Islet precursor cell (in vitro differentiated cells): ENCODE measurements at regions not wholly inside any gene's neighbourhood (a gene's known extent, or its start where the extent isn't known, plus 50 kb on each side); places are given as distances from the start of the nearest gene placed in this dataset.
"Not testable (repeated sequence)": the region's sequence is repeated elsewhere in the genome, so short reads cannot be mapped to it uniquely, and the experiment has no call there.

Experiments
- DNase-seq: peaks from one replicate; pipeline ENCODE4 v3.0.0-alpha.2; 2018

DNA sequence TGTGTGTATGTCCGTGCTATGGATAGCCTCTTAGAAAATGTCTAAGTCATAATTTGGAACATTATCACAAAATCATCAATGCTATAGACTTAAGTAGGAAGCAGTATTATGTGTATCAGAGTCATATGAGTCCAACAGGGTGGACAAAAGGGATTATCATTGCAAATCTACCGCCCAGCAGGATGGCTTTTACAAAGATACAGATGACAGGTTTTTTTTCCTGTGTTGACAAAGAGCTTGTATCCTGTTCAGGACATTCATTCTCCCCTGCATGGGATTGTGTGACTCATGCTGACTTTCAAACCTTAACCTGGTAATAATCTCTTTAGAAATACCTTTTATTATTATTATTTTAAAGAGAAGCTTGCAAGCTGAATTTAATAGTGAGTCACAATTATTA is 310.3 kb upstream of the GNPDA2 start:
- no peak for DNase-seq

DNA sequence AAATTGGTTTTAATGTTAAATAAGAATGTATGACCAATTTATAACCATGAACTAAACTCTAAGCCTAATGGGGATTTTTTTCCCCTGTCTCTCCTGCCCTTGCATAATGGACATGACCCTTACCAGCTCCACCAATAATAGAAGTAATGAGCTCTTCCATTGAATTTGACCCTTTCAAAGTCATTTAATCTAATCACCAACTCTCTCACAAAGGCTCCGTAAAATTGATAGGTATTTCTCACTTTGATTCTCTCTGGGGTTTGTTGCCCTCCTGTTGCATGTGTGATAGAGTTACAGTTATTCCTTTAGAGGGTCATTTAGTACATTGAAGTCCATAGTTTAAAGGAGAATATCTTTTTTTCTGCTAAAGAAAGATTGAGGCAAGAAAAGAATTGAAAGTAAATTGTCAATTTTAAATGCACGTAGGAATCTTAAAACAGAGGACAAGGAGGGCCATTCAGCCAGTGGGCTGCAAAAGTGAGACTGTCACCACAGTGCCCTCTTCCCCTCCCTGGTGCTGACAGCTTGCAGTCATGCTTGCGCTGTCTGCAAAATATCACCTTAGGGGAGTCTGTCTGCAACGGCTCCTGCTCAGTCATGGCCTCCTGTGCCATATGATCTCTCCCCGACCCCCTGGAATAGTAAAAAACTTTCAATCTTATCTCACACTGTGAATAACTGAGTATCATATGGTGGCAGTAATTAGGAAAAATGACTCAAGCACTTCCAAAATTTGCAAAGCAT is 307.5 kb upstream of the GNPDA2 start:
- DNase-seq: peak; percentile 78

DNA sequence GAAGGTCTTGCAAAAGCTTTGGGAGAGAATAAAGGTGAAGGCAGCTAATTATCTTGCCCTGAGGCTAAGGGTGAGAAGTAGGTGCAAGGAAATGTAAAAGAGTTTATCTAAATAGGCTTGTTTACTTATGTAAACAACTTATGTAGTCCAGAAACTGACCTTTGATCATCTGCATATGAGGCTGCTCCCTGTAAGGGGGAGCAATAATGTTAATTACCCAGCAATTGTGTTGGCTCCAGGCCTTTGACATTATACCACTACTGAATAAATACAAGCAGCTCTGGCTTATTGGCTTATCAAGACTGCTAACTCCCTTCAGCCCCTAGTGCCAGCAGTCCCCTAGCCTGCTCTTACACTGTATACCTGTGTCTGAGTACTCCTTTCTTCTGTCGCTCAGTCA is 303.7 kb upstream of the GNPDA2 start:
- no peak for DNase-seq

DNA sequence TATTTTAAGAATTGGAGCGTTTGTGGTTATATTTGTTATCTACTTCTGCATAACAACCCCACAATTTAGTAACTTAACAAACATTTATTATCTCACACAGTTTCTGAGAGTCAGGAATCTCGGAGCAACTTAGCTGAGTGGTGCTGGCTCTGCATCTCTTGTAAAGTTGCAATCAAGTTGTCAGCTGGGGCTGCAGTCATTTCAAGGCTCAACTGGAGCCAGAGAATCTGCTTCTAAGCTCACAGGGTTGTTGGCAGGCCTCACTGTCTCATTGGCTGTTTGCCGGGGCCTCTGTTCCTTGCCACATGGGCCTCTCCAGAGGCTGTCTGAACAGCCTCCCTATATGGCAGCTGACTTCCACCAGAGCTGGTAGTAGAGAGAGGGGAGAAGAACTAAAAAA is 281.2 kb upstream of the GNPDA2 start:
- no peak for DNase-seq

DNA sequence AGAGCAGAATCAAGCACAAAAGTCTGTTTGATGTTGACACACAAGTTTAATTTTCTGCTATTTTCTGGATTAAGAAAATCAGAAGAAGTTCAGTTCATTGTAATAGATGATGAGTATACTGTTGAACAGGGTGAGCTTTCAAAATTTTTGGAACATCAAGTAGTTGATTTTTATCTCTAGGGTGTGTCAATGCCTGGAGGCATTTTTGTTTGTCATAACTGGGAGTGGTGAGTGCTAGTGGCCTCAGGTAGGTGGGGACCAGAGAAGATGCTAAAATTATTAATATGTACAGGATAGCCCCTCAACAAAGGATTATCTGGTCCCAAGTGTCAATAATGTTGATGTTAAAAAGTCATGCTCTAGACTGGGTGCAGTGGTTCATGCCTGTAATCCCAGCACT is 279.7 kb upstream of the GNPDA2 start:
- DNase-seq: no peak

DNA sequence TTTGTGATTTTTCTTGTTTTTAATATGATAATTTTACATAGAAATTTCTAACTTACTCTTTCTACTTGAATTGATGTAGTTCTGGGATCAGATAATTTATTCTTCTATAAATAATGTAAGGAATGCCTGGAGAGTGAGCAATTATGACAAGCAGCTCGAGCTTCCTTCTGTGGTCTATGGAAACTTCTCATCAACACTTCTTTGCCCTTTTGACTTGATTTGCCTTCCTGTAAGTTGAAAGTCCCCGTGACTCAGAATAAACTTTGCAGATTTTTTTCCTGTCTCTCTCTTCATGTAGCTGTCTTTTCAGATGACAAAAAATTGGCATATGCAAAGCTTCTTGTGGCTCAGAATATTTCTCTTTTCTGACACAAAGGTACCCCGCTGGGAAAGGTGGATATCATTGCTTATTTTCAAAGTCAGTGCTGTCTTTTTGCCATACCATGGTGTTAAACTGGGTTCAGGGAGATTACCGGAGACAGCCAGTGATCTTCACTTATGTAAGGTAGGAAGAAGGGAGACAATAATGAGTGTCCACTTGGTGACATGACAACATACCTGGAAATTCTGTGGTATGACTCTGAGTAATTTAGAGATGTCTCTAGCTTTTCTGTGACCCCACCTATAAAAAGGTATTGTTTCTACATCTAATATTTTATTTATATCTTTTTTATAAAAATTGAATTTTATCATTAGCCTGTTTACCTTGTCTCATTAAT is 278.6 kb upstream of the GNPDA2 start:
- no peak for DNase-seq

DNA sequence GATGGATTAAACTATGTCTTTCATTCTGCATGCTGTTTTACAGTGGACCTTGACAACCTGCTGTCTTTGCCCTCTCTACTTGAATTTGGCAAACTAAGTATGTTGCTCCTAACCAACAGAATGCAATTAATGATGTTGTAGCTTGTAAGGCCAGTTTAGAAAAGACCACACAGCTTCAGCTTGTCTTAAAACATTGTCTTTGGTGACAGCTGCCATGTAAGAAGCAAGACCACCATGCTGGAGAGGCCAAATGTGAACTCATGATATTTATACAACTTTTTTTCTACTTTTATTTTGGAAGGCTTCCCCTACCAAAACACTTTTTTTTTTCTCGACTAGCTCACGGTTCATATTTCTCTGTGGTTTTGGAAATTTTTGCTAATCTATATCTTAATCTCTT is 278.0 kb upstream of the GNPDA2 start:
- DNase-seq: no peak

DNA sequence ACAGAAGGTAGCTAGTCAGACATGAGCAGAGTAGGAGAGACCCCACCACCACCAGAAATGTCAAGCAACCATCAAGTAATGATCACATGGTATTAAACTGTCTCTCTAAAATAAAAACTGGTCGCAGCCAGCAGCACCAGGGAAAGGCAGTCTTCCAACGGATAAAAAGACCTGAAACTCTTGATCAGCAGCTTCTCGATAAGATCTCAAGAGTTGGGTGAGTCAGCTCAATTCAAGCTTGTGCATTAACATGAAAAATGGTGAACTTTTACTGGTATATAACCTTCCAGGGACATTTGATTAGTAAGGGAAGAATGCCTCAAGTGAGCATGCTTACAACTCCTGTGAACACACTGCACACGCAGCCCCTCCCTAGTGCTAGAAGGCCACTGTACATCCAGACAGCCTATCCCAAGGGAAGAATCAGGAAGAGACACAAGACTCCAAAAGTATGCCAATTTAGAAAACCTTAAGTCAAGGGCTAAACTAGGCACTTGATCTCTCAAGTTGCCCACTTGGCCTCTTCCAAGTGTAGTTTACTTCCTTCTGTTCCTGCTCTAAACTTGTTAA is 270.0 kb upstream of the GNPDA2 start:
- DNase-seq: no peak

DNA sequence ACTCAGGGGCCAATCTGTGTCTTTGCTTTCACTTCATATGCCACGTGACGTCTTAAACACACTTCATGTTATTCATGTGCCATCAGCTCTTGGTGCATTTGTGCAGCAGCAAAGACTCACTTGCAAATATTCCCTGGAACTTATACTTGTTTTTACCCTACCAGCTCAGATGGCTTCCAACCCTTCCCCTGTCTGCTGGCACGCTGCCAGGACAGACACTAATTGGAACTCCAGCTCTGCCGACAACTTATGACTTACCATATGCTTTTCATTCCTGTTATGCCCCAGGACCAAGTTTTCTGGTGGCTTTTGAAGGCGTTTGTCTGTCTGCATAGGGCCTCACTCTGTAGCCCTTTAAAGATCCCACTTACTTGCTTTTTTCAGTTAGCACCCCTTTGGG is 261.7 kb upstream of the GNPDA2 start:
- no peak for DNase-seq

DNA sequence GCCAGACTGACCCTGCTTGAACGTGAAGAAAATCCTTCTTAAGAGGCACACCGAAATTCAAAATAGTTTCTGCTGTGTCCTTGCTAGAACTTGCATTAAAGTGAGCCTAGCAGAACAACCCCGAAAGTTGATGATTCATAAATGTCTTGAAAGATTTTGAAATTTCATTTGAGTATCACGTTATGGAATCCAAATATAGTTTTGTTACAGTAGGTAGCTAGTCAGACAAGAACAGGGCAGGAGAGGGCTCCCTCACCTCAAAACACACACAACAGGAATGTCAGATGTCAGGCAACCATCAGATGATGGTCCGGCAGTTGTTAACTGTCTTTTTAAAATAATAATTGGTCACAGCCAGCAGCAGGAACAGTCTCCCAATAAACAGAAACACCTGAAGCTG is 259.6 kb upstream of the GNPDA2 start:
- DNase-seq: no peak

DNA sequence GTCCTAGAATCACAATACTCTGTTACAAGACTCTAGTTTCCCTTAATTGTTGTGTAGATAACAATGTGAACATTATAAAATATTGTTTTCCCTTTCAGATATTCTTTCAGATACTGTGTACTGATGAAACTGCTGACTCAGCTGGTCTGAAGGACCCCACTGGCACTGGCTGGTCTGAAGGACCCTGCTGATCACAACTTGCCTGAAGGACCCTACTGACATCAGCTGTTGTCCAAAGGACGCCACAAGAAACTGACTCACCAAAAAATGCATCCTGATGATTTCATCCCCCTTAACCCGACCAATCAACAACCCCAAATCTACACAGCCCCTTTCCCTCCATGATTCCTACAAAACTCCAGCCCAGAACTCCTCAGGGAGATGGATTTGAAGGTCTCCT is 258.8 kb upstream of the GNPDA2 start:
- DNase-seq: no peak

DNA sequence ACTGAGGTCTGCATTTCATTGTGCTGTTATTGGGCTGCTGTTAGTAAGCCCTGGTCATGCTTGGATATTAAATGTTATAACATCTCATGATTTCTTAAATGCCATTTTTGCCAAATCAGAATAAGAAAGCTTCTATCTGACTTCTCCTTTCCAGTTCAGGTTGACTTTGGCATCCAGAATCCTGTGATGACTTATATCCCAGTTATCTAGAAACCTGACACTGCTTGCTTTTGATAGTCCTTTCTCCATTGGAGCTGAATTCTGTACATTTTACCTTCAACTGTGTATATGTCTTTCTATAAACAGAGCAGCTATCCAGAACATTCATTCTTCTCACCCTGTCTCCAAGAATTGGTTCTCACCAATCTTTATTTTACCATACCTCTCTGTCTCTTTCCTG is 257.7 kb upstream of the GNPDA2 start:
- no peak for DNase-seq

DNA sequence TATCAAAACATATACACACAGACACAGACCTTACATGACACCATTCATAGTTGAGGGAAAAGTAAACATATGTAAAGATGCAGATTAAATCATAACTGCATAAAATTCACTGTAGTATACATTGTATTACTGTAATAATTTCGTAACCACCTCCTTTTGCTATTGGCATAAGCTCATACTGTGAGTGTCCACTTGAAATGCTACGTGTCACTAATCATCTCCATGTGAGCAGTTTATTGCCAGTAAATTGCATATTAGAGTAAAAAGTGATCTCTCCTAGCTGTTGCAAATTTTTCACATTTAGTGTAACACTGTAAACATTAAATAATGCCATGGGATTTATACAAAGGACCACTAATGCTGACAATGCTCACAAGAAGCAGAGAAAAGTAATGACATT is 256.7 kb upstream of the GNPDA2 start:
- no peak for DNase-seq

DNA sequence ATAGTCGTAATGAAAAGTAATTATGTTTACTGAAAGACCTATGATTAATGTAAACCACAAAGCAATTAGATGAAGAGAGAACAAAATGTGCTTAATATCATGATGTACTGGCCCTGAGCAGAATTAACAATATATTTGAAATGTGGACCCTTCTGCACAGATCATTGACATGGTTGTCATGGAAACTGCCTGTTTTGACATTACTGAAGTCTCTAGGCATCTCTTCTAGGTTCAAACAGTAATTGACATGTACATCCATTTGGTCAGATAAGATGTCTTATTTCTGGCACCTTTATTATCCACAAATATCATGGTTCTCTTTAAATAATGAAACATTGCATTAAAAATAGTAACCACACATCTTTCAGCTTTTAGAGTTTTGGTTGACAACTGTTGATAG is 251.7 kb upstream of the GNPDA2 start:
- DNase-seq: no peak

DNA sequence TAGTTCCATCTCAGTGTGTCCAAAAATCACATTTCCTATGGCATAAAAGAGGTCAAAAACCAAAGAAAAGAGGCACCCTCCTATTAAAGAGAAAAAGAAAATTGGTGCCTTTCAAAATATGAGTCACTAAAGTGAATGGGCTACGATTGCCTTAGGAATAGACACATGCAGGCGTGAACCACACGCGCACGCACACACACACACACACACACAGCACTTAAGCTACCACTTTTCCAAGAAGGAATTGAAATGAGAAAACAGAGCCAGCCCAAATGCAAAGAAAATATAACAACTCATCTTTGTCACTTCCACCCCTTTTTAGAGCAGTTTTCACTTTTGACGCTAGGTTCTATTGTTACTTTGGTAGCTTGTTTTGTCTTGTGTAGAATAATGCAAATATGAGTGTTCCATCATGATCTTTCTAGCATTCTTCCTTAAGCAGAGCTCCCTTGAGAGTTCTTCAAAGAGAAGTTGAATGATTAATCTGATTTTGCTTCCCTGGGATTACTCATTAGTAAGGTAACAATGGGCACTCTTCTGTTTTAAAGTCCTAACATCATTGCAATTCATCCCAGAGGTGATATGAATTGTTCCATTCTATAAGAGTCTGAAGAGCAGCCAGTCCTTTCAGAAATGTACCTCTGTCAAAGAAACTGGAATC is 239.2 kb upstream of the GNPDA2 start:
- DNase-seq: no peak

DNA sequence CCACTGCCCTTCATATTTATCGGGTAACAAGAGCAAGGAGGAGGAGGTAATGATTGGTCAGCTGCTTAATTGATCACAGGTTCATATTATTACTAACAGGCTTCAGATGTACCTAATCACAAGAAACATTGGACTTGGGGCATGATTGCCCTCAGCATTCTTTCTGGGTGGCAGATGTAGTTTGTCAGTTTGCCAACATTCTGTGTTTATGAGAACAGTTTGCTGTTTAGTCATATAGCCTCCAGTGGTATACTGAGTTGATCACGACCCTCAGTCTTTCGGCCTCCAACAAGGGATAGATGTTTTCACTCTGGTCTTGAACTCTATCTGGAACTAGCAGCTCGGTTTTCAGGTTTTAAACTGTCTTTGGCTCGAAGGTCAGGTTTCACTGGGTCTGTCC is 237.7 kb upstream of the GNPDA2 start:
- DNase-seq: not testable (repeated sequence)

DNA sequence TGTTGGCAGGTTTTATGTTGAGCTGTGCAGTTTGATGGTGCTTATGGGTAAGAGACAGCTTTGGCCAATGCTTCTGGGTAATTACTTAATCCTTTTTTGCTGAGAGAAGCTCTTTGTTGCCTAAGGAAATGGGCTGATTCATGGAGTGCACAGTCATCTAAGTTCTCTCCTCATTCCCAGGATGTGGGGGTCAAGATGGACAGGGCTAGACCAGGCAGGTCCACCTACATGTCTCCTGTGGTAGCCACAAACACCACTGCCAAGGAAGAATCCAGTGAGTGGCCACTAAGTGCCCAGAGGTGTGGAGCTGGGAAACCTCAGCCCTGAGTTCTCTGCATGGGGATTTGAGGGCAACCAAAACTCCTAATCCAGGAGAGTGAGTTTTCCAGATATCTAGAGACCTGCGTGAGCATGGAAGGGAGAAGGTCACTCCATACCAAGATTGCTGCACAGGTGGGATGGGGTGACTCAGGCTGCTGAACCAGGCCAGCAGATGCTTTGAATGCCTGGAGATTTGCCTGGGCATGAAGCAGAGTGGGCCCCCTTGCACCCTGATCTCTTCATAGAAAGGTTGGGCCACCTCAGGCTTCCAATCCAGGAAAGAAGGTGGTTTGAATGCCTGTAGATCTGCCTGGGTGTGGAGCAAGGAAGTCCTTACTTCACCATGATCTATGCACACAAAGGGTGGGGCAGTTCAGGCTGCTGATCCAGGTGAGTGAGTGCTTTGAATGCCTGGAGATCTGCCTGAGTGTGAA is 234.8 kb upstream of the GNPDA2 start:
- DNase-seq: no peak

DNA sequence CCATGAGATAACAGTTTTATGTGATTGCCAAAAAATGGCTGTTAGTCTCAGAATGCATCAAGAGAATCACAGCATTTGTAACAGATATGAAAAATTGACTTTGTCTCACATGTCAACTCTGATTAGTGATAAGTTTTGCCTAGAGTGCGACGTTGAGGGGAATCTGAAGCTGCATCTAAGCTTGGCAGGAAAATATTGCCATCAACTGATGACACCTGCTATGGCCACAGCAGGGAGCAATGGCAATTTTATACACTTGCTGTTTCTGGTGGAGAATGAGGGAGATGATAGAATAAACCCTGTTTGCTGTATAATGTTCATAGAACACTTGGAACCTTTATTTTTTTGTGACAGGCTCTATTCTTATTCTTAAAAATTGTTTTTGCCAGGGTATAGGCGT is 205.4 kb upstream of the GNPDA2 start:
- DNase-seq: no peak

DNA sequence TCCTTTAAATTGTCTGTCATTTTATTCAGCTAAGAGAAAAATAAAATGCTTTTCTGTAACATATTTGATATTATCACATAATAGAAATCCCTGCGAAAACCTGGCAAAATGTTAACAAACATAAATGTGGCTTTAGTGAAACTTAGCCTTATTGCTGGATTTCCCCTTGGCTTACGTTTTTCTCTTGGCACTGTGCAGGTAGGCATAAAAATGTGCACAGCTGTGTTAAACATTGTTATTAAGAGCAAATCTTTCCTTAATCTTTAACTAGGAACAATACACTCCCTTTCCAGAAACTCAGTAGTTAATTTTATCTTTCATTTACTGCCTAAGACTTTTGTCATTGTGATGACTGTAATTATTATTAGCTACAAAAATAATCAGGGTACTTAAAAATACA is 202.4 kb upstream of the GNPDA2 start:
- no peak for DNase-seq

DNA sequence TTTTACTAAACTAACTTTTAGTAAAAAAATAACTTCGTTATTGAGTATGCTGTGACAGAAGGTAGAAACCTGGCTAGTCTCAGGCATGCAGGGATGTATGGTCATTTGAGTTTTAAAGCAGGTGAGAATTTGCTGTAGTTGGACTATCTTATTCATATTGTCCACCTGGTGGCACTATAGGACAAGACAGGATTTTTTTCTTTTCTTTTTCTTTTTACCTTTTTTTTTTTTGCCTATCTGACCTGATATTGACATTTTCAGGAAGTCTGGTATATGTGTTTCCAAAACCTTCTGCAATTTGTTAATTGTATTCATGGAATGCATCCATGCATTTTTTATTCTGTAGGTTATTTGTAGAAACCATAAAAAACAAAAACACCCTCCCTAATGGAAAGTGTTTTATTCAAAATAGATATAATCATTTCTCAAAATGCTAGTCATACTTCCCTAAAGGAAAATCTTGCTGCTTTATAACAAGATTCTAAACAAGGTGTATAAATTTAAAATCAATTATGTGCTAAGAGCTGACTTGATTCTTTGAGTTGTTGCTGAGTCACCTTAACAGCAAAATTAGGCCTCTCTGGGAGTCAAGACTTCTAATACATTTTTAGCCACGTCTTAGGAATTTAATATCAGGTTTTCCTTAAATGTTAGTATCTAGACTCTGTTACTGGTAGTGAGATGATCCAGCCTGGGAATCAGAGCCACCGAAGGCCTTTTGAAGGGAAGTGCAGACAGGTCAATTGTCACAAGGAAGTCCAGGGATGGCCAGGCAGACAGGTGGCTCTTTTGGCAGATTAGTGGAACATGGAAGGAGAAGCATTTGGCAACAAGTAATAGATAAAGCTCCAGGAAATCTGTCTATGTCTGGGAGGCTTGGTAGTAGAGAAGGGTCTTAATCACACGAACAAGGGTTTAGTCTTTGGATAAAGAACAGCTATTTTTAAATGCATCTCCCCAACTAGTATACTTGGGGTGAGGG is 201.3 kb upstream of the GNPDA2 start:
- no peak for DNase-seq

DNA sequence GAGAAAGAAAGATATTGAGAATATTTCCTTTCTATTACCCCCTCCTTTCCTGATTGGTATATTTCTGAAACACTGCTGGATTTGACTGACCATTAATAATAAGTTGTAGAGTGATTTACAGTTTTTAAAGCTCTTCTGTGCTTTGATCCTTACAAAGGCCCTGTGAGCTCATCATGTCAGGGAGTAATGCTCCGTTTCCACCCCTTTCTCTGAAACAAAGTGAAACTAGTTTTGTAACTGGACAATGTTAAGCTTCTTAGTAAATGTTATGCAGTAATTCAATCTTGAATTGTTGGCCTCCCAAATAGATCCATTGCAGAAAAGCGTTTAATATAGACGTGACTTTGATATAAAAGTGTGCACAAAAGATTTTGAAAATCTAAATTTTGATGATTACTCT is 190.1 kb upstream of the GNPDA2 start:
- no peak for DNase-seq

DNA sequence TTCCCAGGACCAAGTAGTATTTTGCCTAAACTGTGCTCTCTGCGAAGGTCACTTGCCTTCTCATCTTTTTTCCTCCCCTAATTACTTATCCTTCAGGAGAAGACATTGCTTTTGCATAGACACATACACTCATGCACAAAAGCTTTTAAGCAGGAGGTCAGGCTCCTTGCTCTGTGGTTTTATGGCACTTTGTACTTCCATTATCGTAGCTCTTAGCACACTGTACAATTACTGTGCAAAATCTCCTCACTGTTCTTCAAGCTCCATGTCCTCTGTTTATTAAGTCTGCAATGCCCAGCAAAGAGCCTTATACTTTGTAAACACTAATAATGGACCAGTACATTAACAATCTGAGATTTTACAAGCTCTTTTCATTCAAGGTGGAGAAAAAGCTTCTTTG is 188.4 kb upstream of the GNPDA2 start:
- no peak for DNase-seq
